Glutamatergic neuron (in vitro differentiated cells): ENCODE measurements at regions not wholly inside any gene's neighbourhood (a gene's known extent, or its start where the extent isn't known, plus 50 kb on each side); places are given as distances from the start of the nearest gene placed in this dataset.
"Not testable (repeated sequence)": the region's sequence is repeated elsewhere in the genome, so short reads cannot be mapped to it uniquely, and the experiment has no call there.

ENCODE experiments used
- DNase-seq: peaks from one replicate; pipeline ENCODE4 v3.0.0; 2022
- H3K27ac Mint-ChIP-seq: one replicate; pipeline ENCODE4 v1.8.0; 2020; ENCODE audit warnings: mild to moderate bottlenecking, mixed read lengths, inconsistent platforms; ENCODE audit not compliant: unreplicated experiment
- H3K27me3 Mint-ChIP-seq: one replicate; pipeline ENCODE4 v1.8.0; 2020; ENCODE audit warnings: mild to moderate bottlenecking, moderate library complexity, mixed read lengths, inconsistent platforms; ENCODE audit not compliant: unreplicated experiment
- H3K36me3 Mint-ChIP-seq: one replicate; pipeline ENCODE4 v1.8.0; 2020; ENCODE audit warnings: mild to moderate bottlenecking, mixed read lengths, inconsistent platforms; ENCODE audit not compliant: unreplicated experiment
- H3K4me1 Mint-ChIP-seq: one replicate; pipeline ENCODE4 v1.8.0; 2020; ENCODE audit warnings: mild to moderate bottlenecking, low read depth, mixed read lengths, inconsistent platforms; ENCODE audit not compliant: unreplicated experiment
- H3K4me3 Mint-ChIP-seq: one replicate; pipeline ENCODE4 v1.8.0; 2020; ENCODE audit warnings: mild to moderate bottlenecking, mixed read lengths, inconsistent platforms; ENCODE audit not compliant: unreplicated experiment
- H3K9me3 Mint-ChIP-seq: one replicate; pipeline ENCODE4 v1.8.0; 2020; ENCODE audit warnings: mild to moderate bottlenecking, moderate library complexity, mixed read lengths, inconsistent platforms; ENCODE audit not compliant: unreplicated experiment
- TF ChIP-seq, protein P1 (sequence below): fragments of 200-600 bp; sonication (generic); IDR thresholded peaks from one replicate; pipeline ENCODE4 v1.5.0; 2021; ENCODE audit not compliant: partially characterized antibody, unreplicated experiment

DNA sequence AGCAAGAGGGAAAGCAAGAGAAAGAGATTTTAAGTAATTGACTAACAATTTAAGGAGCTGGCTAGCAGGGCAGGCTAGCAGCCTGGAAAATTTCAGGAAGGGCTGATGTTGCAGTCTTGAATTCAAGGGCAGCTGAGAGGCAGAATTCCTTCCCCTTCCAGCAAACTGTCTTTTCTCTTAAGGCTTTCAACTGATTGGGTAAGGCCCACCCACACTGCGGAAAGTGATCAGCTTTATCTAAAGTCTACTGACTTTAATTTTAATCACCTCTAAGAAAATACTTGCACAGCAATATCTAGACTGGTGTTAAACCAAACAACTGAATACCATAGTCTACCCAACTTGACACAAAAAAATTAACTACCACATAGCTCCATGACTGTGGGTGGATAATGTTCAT, 303.9 kb downstream of the FZD1 start:
- H3K4me1 Mint-ChIP-seq, result peaks cover 21% of the 10 kb centered on the region
- DNase-seq, result no peak
- no peaks in the 10 kb centered on the region for H3K36me3 Mint-ChIP-seq
- TF ChIP-seq, protein P1, sequence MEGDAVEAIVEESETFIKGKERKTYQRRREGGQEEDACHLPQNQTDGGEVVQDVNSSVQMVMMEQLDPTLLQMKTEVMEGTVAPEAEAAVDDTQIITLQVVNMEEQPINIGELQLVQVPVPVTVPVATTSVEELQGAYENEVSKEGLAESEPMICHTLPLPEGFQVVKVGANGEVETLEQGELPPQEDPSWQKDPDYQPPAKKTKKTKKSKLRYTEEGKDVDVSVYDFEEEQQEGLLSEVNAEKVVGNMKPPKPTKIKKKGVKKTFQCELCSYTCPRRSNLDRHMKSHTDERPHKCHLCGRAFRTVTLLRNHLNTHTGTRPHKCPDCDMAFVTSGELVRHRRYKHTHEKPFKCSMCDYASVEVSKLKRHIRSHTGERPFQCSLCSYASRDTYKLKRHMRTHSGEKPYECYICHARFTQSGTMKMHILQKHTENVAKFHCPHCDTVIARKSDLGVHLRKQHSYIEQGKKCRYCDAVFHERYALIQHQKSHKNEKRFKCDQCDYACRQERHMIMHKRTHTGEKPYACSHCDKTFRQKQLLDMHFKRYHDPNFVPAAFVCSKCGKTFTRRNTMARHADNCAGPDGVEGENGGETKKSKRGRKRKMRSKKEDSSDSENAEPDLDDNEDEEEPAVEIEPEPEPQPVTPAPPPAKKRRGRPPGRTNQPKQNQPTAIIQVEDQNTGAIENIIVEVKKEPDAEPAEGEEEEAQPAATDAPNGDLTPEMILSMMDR, result no peak
- no peaks in the 10 kb centered on the region for H3K27me3 Mint-ChIP-seq
- H3K9me3 Mint-ChIP-seq, result peaks cover 4% of the 10 kb centered on the region
- no peak overlapping the region for H3K27ac Mint-ChIP-seq
- H3K4me3 Mint-ChIP-seq, result no peak overlapping the region

DNA sequence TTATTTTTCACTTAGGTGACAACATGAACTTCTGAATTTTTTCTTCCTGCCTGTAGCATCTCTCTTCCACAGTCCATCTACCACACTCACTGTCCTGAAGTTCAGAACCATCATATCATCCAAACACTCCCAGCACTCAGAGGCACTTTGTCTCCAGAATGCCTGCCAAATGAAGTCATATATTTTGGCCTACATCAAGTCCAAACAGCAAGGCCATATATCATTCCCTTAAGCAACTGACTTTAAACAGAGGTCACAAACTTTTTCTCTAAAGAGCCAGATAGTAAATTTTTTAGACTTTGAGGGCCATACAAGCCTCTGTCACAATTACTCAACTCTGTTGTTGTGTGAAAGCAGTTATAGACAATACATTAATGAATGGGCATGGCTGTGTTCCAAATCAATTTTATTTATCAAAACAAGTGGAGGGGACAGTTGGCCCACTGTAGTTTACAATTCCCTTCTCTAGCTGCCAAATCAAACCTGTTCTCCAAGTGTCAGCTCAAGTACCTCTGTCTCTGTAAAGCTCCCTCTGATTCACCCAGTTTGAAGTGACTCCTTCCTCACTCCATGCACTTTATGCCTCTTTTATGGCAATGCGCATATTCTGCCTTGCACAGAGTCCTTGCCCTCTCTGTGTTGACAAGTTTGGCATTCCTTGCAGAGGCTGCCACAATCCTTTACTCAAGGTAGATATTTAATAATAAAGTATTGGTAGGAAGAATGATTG, 305.7 kb downstream of the FZD1 start:
- no peaks in the 10 kb centered on the region for H3K36me3 Mint-ChIP-seq
- no peak overlapping the region for H3K4me3 Mint-ChIP-seq
- DNase-seq, result no peak
- H3K27me3 Mint-ChIP-seq, result no peaks in the 10 kb centered on the region
- TF ChIP-seq, protein P1, result no peak
- peaks cover 21% of the 10 kb centered on the region for H3K4me1 Mint-ChIP-seq
- peaks cover 4% of the 10 kb centered on the region for H3K9me3 Mint-ChIP-seq
- H3K27ac Mint-ChIP-seq, result no peak overlapping the region

DNA sequence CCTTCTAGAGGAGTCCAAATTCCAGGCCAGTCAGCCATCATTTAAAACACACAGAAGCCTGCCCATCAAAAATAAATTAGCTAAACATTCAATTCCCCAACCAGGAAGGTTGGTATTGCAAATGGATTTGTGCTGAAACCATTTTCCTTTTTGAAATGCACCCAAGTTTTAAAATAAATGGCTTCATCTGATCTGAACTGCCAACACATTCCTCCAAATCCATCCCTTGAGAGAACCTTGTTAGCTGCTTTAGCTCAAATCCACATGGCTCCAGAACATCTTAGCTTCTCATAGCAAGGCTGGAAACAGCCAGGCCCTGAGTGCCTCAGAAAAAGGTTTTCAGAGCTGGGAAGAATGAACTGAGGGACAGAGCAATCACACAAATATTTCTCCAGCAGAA, 306.3 kb downstream of the FZD1 start:
- H3K27ac Mint-ChIP-seq, result no peak overlapping the region
- no peaks in the 10 kb centered on the region for H3K27me3 Mint-ChIP-seq
- H3K4me1 Mint-ChIP-seq, result peaks cover 21% of the 10 kb centered on the region
- peaks cover 4% of the 10 kb centered on the region for H3K9me3 Mint-ChIP-seq
- no peak overlapping the region for H3K4me3 Mint-ChIP-seq
- H3K36me3 Mint-ChIP-seq, result no peaks in the 10 kb centered on the region
- DNase-seq, result no peak
- TF ChIP-seq, protein P1, result no peak

DNA sequence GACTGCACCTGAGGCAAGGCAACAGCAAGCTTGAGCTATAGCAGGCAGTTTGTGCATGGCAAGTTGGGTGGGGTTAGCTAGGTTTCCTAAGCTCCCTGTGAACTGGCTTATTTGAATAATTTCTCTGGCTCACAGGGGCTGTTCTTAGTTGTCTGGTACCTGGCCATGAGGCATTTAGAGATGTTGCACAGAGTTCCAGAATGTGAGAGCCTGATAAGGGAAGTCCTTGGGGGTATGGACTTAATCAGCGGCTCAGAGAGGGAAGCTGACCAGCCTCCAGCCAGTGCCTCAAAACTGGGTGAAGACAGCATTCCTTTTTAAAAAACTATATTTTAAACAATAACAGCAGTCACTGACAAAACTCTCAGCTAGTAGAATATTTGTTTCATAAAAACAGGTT, 307.4 kb downstream of the FZD1 start:
- no peaks in the 10 kb centered on the region for H3K27me3 Mint-ChIP-seq
- no peak for DNase-seq
- no peaks in the 10 kb centered on the region for H3K9me3 Mint-ChIP-seq
- H3K36me3 Mint-ChIP-seq, result no peaks in the 10 kb centered on the region
- H3K4me3 Mint-ChIP-seq, result no peak overlapping the region
- H3K4me1 Mint-ChIP-seq, result peaks cover 11% of the 10 kb centered on the region
- TF ChIP-seq, protein P1, result no peak
- no peak overlapping the region for H3K27ac Mint-ChIP-seq

DNA sequence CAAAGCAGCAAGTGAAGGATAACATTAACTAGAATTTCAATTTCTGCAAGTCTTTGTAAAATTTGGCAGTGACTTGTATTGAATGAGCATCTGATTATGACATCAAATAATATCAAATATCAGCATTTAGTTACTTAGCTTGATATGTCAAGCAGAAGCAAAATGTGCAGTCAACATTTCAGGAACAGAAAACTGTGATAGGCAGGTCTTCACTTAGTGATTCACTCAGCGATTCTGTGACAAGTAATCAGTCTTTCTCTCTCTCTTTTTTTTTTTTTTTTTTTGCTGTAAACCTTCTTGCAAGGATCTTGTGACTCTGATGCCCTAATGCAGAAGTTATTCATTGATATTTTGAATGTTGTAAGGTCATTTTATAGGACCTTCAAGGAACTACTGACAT, 307.1 kb downstream of the MTERF1 start:
- TF ChIP-seq, protein P1, result no peak
- Mint-ChIP-seq H3K9me3 (no peaks in the 10 kb centered on the region), H3K4me1 (no peaks in the 10 kb centered on the region), H3K27me3 (no peaks in the 10 kb centered on the region), H3K27ac (no peak overlapping the region), H3K4me3 (no peak overlapping the region), H3K36me3 (no peaks in the 10 kb centered on the region)
- no peak for DNase-seq

DNA sequence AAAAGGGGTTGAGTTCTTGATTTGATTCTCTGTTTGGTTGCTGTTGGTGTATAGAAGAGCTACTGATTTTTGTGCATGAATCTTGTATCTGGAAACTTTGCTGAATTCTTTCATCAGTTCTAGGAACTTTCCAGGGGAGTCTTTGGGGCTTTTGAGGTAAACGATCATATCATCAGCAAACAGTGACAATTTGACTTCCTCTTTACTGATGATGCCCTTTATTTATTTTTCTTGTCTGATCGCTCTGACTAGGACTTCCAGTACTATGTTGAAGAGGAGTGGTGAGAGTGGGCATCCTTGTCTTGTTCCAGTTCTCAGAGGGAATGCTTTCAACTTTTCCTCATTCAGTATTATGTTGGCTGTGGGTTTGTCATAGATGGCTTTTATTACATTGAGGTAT, 304.0 kb downstream of the MTERF1 start:
- not testable (repeated sequence) for H3K9me3 Mint-ChIP-seq, H3K27me3 Mint-ChIP-seq, H3K4me1 Mint-ChIP-seq

More for the DNA sequence above, 304.0 kb downstream of the MTERF1 start:
- not testable (repeated sequence) for DNase-seq, H3K27ac Mint-ChIP-seq, H3K4me3 Mint-ChIP-seq, H3K36me3 Mint-ChIP-seq
